Stimulated activated CD4-positive, alpha-beta T cell treated with anti-CD3 and anti-CD28 coated beads, Interleukin-4, amount 100 ng/mL, for 48 hours (primary cell): ENCODE measurements at regions not wholly inside any gene's neighbourhood (a gene's known extent, or its start where the extent isn't known, plus 50 kb on each side); places are given as distances from the start of the nearest gene placed in this dataset.

Source experiments
- DNase-seq, 2 donors: peaks; one replicate each; pipeline ENCODE4 v3.0.0-alpha.2; 2020; ENCODE audit warnings: low read depth in 2 of 2

DNA sequence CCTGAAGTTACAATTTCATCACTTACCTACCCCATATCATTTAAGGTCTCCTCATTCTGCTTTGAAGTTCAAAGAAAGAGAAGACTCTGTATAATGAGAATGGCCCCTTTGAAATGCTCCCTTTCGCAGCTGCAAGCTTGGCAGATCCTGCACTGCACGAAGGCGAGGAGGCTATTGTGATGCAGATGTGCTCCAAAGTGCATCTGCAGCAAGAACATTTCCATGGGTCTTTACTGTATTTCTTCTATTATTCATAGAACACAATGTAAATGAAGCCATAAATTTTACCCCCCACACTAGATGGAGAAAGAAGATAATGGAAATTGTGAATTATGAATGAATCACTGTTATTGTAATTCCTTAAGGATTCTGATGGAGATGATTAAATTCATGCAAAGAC lies 178.7 kb downstream of the CHD9NB start:
- DNase-seq: no peak

DNA sequence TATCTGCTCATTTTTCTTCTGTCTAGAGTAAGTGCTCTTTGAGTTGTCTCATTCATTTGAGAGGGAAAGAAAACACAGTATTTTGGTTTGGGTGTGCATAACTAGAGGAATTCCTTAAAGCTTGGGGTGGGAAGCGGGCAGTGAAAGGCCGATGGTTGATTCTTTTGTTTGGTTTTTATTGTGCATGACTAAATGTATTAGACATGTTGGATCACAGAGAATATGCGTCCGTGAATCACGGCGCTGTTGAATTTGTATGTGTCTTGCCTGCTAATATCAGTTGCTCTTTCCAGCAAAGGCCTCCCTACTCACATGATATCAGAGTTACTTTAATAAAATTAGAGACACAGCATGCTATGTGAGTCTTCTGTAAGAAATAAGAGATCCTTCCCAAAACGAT lies 180.0 kb downstream of the CHD9NB start:
- no peak for DNase-seq

GRCh38 chr16:52871481-52871880 lies 181.2 kb downstream of the CHD9NB start:
- no peak for DNase-seq

DNA sequence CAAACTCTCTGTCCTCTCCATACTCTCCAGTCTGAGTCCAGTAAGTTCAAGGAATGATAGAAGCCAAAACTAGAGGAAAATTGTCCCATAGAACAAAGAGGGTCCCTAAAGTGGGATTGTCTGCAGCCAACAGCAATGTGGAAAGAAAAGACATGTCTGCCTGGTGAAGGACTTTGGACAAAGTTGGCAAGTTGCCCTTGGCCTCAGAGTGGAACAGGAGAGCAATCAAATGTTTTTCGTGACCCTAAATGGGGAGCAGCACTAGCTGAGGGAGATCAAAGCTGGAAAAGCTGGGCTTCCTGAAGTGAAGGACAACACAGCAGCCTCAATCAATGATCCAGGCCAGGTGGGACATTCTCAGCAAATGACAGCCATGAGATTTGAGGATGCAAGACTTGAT lies 183.5 kb downstream of the CHD9NB start:
- DNase-seq: no peak

DNA sequence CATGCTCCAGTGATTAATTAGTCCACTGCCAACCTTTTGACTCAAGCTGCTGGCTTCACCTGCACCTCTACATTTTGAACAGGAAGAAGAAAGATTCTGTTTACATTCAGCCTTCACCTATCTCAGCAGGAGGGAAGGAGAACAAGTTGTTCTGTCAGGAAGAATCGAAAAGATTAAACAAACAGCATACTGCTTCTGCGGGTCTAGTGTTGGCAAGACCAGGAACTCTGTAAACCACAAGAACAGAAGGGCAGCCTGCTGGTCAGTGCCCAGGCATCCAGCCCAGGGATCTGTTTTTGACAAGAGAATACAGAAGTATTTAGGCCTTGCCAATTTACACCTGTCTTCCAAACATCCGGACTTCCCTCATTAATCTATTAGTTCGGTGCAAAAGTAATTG lies 189.7 kb downstream of the CHD9NB start:
- no peak for DNase-seq

- no peak for DNase-seq
Measured at GRCh38 chr16:52861614-52862022, 191.1 kb downstream of the CHD9NB start.

- no peak for DNase-seq
Measured at GRCh38 chr16:52855463-52855862, 197.2 kb downstream of the CHD9NB start.

DNA sequence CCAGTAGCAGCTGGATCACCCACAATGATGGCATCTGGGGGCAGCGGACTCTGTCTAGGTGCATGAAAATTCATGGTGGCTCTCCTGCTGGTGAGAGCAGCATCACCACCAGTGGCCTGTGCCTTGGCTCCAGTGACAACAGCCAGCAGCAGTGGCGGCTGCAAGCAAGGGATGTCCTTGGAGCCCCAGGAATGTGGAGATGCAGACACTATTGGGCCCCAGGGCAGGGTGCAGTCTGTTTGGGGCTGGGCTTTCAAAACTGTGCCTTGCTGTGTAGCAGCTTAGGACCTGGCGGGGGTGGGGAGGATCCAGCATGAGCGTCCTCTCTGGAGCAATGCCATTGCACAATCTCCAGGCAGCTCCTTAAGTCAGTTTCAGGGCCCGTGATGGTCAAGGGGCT lies 199.7 kb downstream of the CHD9NB start:
- DNase-seq: no peak

DNA sequence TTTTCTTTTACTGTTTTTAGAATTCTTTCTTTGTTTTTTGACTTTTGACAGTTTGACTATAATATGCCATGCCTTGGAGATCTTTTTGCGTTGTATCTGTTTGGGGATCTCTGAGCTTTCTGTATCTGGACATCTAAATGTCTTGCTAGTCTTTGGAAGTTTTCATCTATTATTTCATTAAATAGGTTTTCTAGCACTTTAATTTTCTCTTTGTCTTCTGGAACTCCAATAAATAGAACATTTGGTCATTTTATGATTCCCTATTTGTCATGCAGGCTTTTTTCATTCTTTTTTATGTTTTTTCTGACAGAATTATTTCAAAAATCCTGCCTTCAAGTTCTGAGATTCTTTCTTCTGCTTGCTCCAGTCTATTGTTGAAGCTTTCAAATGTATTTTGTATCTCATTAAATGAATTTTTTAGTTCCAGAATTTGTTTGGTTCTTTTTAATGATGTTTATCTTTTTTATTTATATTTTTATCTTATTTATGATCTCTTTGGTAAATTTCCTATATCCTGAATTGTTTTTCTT lies 201.4 kb downstream of the CHD9NB start:
- no peak for DNase-seq

DNA sequence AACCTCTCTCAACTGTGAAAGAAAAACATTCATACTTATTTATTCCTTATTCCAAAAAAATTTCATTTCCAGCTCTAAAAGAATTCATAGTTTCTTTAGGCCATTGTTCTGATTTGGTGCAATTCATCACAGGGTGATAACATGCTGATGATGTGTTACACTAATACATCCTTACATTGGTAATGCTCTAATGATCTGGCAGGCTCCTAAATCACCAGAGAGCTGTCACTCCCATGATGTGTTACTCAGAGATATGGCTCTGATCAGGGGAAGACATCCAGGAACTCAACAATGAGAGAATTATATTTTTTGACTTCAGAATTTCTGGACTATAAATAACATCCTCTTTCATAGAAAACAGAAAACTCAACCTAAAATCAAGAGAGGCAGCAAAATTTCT lies 209.3 kb downstream of the CHD9NB start:
- no peak for DNase-seq

DNA sequence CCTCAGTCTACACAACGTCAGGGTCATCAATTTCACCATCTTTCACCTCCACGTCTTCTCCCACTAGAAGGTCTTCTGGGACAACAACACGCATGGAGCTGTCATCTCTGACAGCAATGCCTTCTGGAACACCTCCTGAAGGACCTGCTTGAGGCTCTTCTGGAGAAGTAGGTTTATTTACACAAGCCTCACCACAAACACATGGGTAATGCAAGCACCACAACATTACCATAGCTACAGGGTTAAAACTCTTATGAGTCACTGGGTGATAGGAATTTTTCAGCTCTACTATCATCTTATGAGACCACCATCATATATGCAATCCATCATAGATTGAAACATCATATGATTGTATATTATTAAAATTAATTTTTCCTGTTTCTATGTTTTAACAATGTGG lies 215.4 kb downstream of the CHD9NB start:
- DNase-seq: no peak

DNA sequence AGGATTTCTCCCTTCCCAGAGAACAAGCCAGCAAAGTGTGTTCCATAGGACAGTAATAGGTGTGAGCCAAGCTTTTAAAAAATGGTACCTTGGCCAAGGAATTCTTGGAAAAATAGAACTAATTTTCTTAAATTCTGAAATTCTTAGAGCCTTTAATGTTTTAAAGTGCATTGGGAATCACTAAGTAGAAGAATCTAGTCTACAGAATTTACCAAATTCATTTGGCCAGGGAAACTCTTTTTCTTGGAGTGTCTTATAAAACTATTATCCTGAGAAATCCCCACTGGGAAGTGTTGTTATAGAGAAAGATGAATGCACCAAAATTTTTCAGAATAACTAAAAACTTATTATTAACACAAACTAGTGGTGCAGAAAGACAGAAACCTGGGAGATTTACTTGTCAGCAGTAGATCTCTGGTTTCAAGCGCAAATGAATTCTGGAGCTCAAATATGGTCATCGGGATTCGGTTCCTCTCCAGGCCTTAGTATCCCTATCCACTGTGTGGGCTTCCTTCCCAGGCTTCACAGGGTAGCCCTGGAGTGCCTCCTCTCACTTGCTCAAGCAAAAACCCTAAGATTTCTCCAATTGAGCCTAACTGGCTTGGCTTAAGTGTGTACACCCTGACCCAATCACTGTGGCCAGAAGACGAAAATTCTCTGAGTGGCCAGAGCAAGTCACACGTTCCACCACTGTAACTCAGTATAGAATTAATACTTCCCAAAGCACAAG lies 217.8 kb downstream of the CHD9NB start:
- no peak for DNase-seq

DNA sequence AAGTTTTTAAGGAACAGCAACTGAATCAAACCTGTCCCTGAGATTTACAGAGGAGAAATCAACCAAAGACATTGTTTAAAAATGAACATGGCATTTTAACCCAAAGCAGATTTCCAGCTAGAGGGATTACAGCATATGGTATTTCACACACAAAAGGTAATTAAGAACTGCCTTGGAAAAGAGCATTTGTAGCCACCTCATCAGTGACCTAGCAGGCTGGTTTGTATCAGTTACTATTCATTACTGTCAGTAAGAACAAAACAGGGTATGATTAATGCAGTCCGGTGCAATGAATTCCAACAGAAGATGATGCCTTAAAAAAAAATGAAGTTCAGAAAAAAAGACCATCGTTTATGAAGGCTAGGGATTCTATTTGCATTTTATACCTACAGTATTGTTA lies 219.9 kb downstream of the CHD9NB start:
- no peak for DNase-seq

DNA sequence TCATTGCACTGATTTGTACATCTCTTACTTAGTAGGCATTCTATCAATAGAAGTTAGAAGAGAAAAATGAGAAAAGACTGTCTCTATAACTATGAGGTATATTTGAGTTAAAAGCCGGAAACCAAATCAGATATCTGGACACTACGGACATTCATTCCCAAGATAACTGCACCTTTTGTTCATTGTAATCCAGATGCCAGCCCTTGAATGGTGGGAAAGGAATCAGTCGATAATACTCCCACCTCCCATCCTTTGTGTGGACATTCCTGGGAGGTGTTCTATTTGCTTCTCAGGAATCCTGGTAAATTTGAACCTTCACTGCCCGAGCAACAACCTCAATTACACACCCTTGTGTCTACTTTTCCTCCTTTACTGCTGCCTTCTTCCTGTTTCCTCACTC lies 225.2 kb downstream of the CHD9NB start:
- DNase-seq: no peak

DNA sequence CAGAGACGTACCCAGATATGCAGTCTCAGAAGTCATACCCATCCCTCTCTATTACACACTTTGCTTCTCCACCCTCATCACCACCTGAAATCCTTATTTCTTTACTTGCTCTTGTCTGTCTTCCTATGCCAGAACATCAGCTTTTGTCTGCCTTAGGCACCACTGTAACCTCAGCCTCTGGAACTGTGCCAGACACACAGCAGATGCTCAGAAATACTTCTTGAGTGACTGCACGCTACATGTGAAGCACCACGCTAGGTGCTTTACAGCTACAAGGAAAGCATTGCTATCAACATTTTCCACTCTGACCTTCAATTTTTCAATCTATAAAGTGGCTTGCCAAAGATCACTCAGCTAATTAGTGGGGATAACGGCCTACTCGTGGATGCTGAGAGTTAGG lies 226.8 kb downstream of the CHD9NB start:
- DNase-seq: no peak

DNA sequence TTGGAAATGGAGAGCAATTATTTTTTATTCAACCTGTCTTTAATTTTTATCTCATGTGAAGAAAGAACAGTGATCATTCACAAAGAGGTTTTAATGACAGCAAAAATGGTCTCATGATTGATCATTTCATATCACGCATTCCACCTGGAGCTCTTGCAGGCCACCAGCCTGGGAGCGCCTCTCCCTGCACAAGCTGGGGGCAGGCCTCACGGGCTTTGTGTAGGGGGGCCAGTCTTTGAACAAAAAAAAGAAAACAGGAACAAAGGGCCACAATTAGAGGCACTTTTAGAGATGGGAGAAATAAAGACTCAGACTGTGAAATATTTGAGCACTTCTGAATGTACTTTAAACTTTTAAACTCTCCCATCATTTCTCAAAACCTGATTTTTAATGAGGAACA lies 232.9 kb downstream of the CHD9NB start:
- no peak for DNase-seq

DNA sequence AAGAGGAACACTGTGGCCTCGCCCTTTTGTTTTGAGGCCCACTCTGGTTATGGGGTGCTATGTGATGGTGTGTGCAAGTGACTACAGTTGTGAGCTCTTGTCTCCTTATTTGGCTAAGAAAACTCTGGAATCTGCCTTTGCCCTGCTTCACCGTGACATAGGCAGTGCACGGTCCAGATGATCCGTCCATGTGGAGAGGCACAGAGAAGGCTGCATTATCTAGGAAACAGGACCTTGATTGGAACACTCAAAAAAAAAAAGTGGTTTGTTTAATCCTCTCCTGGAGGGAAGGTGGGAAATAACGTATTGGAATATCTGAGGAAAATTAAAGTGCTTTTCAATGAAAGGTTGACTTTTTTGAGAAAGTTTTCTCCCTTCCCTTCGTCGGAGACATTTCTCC lies 233.3 kb downstream of the CHD9NB start:
- no peak for DNase-seq

DNA sequence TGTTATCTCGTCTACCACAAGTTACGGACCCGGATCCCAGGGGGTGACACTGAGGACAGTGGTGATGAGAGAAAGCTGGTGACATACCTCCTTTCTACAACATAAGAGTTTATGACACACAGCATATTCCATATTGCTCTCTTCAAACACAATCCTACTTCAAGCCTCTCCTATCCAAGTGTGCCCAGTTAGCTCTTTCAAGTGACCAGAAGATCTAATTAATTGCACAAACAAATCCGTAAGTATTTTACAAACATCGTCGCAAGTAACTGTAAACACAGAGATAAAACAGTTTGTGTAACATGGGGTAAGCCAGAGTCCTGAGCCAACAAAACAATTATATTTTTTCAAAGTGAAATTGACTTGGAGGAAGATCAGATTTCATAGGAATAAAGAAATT lies 235.0 kb downstream of the CHD9NB start:
- DNase-seq: no peak

GRCh38 chr16:52816993-52817392 lies 235.7 kb downstream of the CHD9NB start:
- no peak for DNase-seq

- no peak for DNase-seq
Measured at GRCh38 chr16:52812678-52813556, 239.8 kb downstream of the CHD9NB start.

- DNase-seq: no peak
Measured at GRCh38 chr16:52805559-52806168, 247.0 kb downstream of the CHD9NB start.

DNA sequence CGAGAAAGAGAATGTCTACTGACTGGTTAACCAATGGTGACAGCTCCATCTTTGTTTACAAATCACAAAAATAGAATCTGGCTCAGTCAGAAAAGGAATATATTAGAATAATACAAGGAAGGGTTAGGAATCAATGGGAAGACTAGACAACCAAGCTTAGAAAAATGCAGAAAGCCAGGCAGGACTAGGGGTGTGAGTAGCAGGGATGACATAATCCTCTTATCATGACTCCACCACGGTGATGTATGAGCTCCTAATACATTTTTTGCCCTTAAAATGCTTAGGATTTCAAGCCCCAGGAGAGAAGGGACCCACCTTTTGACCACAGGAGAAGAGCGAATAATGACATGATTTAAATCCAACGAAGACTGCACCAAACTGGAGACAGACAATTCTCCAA lies 252.3 kb downstream of the CHD9NB start:
- no peak for DNase-seq

GRCh38 chr16:52799149-52799548 lies 252.2 kb upstream of the TOX3 start:
- DNase-seq: no peak
